Neuronal stem cell (in vitro differentiated cells): ENCODE measurements at regions not wholly inside any gene's neighbourhood (a gene's known extent, or its start where the extent isn't known, plus 50 kb on each side); places are given as distances from the start of the nearest gene placed in this dataset.

ENCODE experiments used
- DNase-seq: peaks from one replicate; pipeline ENCODE4 v3.0.0-alpha.2; 2013; ENCODE audit warnings: low spot score
- H2AFZ ChIP-seq: one replicate; pipeline ENCODE4 v1.6.1; 2013; ENCODE audit warnings: mild to moderate bottlenecking, low read length, inconsistent platforms
- H2AK5ac ChIP-seq: 2 replicates; pipeline ENCODE4 v1.6.1; 2013; ENCODE audit warnings: low read depth, mild to moderate bottlenecking, inconsistent platforms, low read length, moderate library complexity, mixed read lengths
- H2BK120ac ChIP-seq: 2 replicates; pipeline ENCODE4 v1.6.1; 2013; ENCODE audit warnings: low read depth, mild to moderate bottlenecking, inconsistent platforms, low read length, moderate library complexity, mixed read lengths
- H2BK12ac ChIP-seq: one replicate; pipeline ENCODE4 v1.6.1; 2013; ENCODE audit warnings: low read length, inconsistent platforms
- H2BK15ac ChIP-seq: 2 replicates; pipeline ENCODE4 v1.6.1; 2013; ENCODE audit warnings: mild to moderate bottlenecking, low read length, inconsistent platforms, mixed read lengths
- H2BK5ac ChIP-seq: one replicate; pipeline ENCODE4 v1.6.1; 2013; ENCODE audit warnings: inconsistent platforms, mild to moderate bottlenecking, low read length, moderate library complexity
- H3K14ac ChIP-seq: one replicate; pipeline ENCODE4 v1.6.1; 2013; ENCODE audit warnings: low read length, inconsistent platforms
- H3K18ac ChIP-seq: 2 replicates; pipeline ENCODE4 v1.6.1; 2013; ENCODE audit warnings: low read length, inconsistent platforms
- H3K23ac ChIP-seq: 2 replicates; pipeline ENCODE4 v1.6.1; 2013; ENCODE audit warnings: low read depth, mild to moderate bottlenecking, mixed read lengths, low read length, inconsistent platforms; ENCODE audit not compliant: poor library complexity
- H3K27ac ChIP-seq: replicated peaks from 3 replicates; pipeline ENCODE4 v1.5.1; 2013; ENCODE audit warnings: low read length, inconsistent platforms
- H3K27me3 ChIP-seq, 3 experiments: 2 replicates each; pipeline ENCODE4 v1.6.1; 2013; ENCODE audit warnings: low read length in 3 of 3, mild to moderate bottlenecking in 2 of 3, inconsistent platforms in 1 of 3, low read depth in 1 of 3, mixed read lengths in 1 of 3, moderate library complexity in 1 of 3; ENCODE audit not compliant: control insufficient read depth in 3 of 3, insufficient read depth in 3 of 3
- H3K36me3 ChIP-seq, 2 donors: replicated peaks in 1 of 2; 2 replicates each; pipeline ENCODE4 v1.6.1; 2013; ENCODE audit warnings: low read length in 2 of 2; ENCODE audit not compliant: control insufficient read depth in 2 of 2, insufficient read depth in 2 of 2
- H3K4ac ChIP-seq: 2 replicates; pipeline ENCODE4 v1.6.1; 2013; ENCODE audit warnings: inconsistent platforms, mild to moderate bottlenecking, low read length, moderate library complexity
- H3K4me1 ChIP-seq, 2 donors: 1 replicate in 1 of 2; 2 replicates in 1 of 2; pipeline ENCODE4 v1.6.1; 2013; ENCODE audit warnings: low read length in 2 of 2, low read depth in 1 of 2; ENCODE audit not compliant: control insufficient read depth in 2 of 2, insufficient read depth in 1 of 2
- H3K4me2 ChIP-seq: one replicate; pipeline ENCODE4 v1.6.1; 2013; ENCODE audit warnings: mild to moderate bottlenecking, low read length, inconsistent platforms; ENCODE audit not compliant: insufficient read depth, poor library complexity, severe bottlenecking
- H3K4me3 ChIP-seq, 2 donors: 2 replicates each; pipeline ENCODE4 v1.5.1; 2013; ENCODE audit warnings: low read length in 2 of 2, mild to moderate bottlenecking in 2 of 2, inconsistent platforms in 1 of 2, moderate library complexity in 1 of 2
- H3K79me1 ChIP-seq: one replicate; pipeline ENCODE4 v1.6.1; 2013; ENCODE audit warnings: low read depth, mild to moderate bottlenecking, inconsistent platforms, low read length, moderate library complexity
- H3K9ac ChIP-seq: one replicate; pipeline ENCODE4 v1.6.1; 2013; ENCODE audit warnings: mild to moderate bottlenecking, low read depth, low read length, inconsistent platforms; ENCODE audit not compliant: poor library complexity
- H3K9me3 ChIP-seq, 2 donors: replicated peaks in 1 of 2; 2 replicates each; pipeline versions ENCODE3 to v1.6.1; 2013; ENCODE audit warnings: low read length in 2 of 2, mild to moderate bottlenecking in 2 of 2, inconsistent platforms in 1 of 2, low read depth in 1 of 2, mixed read lengths in 1 of 2, moderate library complexity in 1 of 2; ENCODE audit not compliant: control insufficient read depth in 2 of 2, insufficient read depth in 1 of 2
- H4K8ac ChIP-seq: one replicate; pipeline ENCODE4 v1.6.1; 2013; ENCODE audit warnings: low read depth, mild to moderate bottlenecking, inconsistent platforms, low read length, moderate library complexity
- H4K91ac ChIP-seq: one replicate; pipeline ENCODE4 v1.6.1; 2013; ENCODE audit warnings: low read length, low read depth, mild to moderate bottlenecking, inconsistent platforms; ENCODE audit not compliant: poor library complexity
- WGBS, 2 donors: extraction: QIAGEN DNeasy Blood & Tissue Kit; methylation state at CpG; one replicate each; pipeline ENCODE4 v1.1.7; 2013; ENCODE audit warnings: missing lambda C conversion rate in 2 of 2, mixed read lengths in 1 of 2; ENCODE audit not compliant: insufficient read length in 2 of 2, insufficient replicate concordance in 1 of 2; ENCODE audit errors: extremely low coverage in 2 of 2; 5-methylcytosine and 5-hydroxymethylcytosine counted together

GRCh38 chr2:125701070-125701469, 954.9 kb upstream of the GYPC start:
- Histone ChIP-seq H3K4me1 (no peaks in the 10 kb centered on the region), H3K14ac (no peak overlapping the region), H4K8ac (no peak overlapping the region), H3K27me3 (no peaks in the 10 kb centered on the region), H3K4ac (no peak overlapping the region), H2BK120ac (no peak overlapping the region), H3K9ac (no peak overlapping the region), H2BK15ac (no peak overlapping the region), H3K18ac (no peak overlapping the region), H2AK5ac (no peak overlapping the region), H3K36me3 (no peaks in the 10 kb centered on the region), H3K79me1 (no peaks in the 10 kb centered on the region), H2AFZ (no peak overlapping the region), H3K23ac (no peak overlapping the region), H3K4me2 (no peak overlapping the region), H2BK12ac (no peak overlapping the region), H3K4me3 (no peak overlapping the region), H4K91ac (no peak overlapping the region), H3K27ac (no peak overlapping the region), H3K9me3 (no peaks in the 10 kb centered on the region), H2BK5ac (no peak overlapping the region)
- DNase-seq: no peak
- WGBS, 2 donors: no CpG with 5 or more reads among the region's 2 CpGs

GRCh38 chr2:125707611-125708010, 948.3 kb upstream of the GYPC start:
- H3K27ac ChIP-seq: no peak overlapping the region
- H2BK15ac ChIP-seq: no peak overlapping the region
- H3K23ac ChIP-seq: no peak overlapping the region
- H3K4me2 ChIP-seq: no peak overlapping the region
- H3K79me1 ChIP-seq: no peaks in the 10 kb centered on the region
- no peak overlapping the region for H2BK5ac ChIP-seq
- no peaks in the 10 kb centered on the region for H3K27me3 ChIP-seq
- no peak overlapping the region for H3K4ac ChIP-seq
- DNase-seq: no peak
- H3K9ac ChIP-seq: no peak overlapping the region
- WGBS, 2 donors: no CpG with 5 or more reads among the region's 1 CpG
- no peak overlapping the region for H2BK120ac ChIP-seq
- H2AFZ ChIP-seq: no peak overlapping the region
- H3K14ac ChIP-seq: no peak overlapping the region
- H3K4me1 ChIP-seq: no peaks in the 10 kb centered on the region
- H3K18ac ChIP-seq: no peak overlapping the region
- no peak overlapping the region for H4K91ac ChIP-seq
- no peak overlapping the region for H4K8ac ChIP-seq
- H2AK5ac ChIP-seq: no peak overlapping the region
- H3K4me3 ChIP-seq: no peak overlapping the region
- no peaks in the 10 kb centered on the region for H3K36me3 ChIP-seq
- H3K9me3 ChIP-seq: no peaks in the 10 kb centered on the region
- no peak overlapping the region for H2BK12ac ChIP-seq

DNA sequence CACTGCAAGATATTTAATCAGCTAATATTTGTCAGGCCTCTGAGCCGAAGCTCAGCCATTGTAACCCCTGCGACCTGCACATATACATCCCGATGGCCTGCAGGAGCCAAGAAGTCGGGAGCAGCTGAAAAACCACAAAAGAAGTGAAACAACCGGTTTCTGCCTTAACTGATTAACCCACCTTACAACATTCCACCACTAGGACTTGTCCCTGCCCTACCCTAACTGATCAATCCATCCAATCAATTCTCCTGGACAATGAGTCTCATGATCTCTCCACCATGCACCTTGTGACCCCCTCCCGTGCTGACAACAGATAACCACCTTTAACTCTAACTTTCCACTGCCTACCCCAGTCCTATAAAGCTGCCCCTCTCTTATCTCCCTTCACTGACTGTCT, 945.4 kb upstream of the GYPC start:
- Histone ChIP-seq H3K79me1 (no peaks in the 10 kb centered on the region), H2BK12ac (no peak overlapping the region), H2BK120ac (no peak overlapping the region), H3K14ac (no peak overlapping the region), H2AK5ac (no peak overlapping the region), H3K4me1 (peaks cover 0 to 1% of the 10 kb centered on the region in 2 donors), H3K4ac (no peak overlapping the region), H3K27ac (no peak overlapping the region), H3K4me3 (no peak overlapping the region), H2BK15ac (no peak overlapping the region), H4K91ac (no peak overlapping the region), H3K27me3 (no peaks in the 10 kb centered on the region), H3K36me3 (no peaks in the 10 kb centered on the region), H2BK5ac (no peak overlapping the region), H3K23ac (no peak overlapping the region), H3K9ac (no peak overlapping the region), H3K18ac (no peak overlapping the region), H2AFZ (no peak overlapping the region), H3K4me2 (no peak overlapping the region), H3K9me3 (no peaks in the 10 kb centered on the region), H4K8ac (no peak overlapping the region)
- no peak for DNase-seq
- WGBS, 2 donors: no CpG with 5 or more reads among the region's 6 CpGs

DNA sequence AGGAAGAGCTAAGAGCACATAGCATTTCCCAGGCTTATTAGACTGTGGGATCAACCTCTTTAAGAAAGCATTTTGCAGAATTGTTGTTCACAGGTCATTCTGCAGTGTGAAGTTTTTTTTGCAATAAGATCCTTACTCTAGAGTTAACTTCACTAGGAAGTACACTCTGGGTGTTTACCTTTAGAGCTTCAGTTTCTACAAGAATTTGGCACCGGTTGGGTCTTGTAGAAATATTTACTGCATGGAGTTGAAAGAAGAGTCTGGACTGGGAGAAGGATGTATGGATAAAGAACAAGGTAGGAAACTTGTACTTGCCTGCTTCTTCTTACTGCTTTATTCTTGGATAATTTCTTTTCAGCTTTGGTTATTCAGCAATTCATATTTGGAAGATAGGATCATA, 944.9 kb upstream of the GYPC start:
- H3K14ac ChIP-seq: no peak overlapping the region
- DNase-seq: no peak
- no peak overlapping the region for H4K8ac ChIP-seq
- no peak overlapping the region for H3K4me3 ChIP-seq
- no peaks in the 10 kb centered on the region for H3K9me3 ChIP-seq
- H2AK5ac ChIP-seq: no peak overlapping the region
- H2BK5ac ChIP-seq: no peak overlapping the region
- no peaks in the 10 kb centered on the region for H3K27me3 ChIP-seq
- no peak overlapping the region for H3K9ac ChIP-seq
- H3K4ac ChIP-seq: no peak overlapping the region
- H3K27ac ChIP-seq: no peak overlapping the region
- no peak overlapping the region for H3K23ac ChIP-seq
- H3K18ac ChIP-seq: no peak overlapping the region
- H3K36me3 ChIP-seq: no peaks in the 10 kb centered on the region
- H3K4me1 ChIP-seq: peaks cover 0 to 1% of the 10 kb centered on the region in 2 donors
- H2BK120ac ChIP-seq: no peak overlapping the region
- H2BK12ac ChIP-seq: no peak overlapping the region
- no peak overlapping the region for H2AFZ ChIP-seq
- WGBS, 2 donors: no CpG with 5 or more reads among the region's 1 CpG
- H3K4me2 ChIP-seq: no peak overlapping the region
- no peak overlapping the region for H4K91ac ChIP-seq
- no peak overlapping the region for H2BK15ac ChIP-seq
- no peaks in the 10 kb centered on the region for H3K79me1 ChIP-seq
